ENCODE measurements at regions not wholly inside any gene's neighbourhood (a gene's known extent, or its start where the extent isn't known, plus 50 kb on each side); places are given as distances from the start of the nearest gene placed in this dataset.
"Not testable (repeated sequence)": the region's sequence is repeated elsewhere in the genome, so short reads cannot be mapped to it uniquely, and the experiment has no call there.

DNA sequence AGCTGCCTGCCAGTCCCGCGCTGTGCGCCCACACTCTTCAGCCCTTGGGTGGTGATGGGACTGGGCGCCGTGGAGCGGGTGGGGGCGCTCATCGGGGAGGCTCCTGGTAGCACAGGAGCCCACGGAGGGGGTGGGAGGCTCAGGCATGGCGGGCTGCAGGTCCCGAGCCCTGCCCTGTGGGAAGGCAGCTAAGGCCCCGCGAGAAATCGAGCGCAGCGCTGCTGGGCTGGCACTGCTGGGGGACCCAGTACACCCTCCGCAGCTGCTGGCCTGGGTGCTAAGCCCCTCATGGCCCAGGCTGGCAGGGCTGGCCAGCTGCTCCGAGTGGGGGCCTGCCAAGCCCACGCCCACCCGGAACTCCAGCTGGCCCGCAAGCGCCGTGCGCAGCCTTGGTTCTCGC, 403.7 kb upstream of the NUDT12 start:
- TF ChIP-seq, protein P1, sequence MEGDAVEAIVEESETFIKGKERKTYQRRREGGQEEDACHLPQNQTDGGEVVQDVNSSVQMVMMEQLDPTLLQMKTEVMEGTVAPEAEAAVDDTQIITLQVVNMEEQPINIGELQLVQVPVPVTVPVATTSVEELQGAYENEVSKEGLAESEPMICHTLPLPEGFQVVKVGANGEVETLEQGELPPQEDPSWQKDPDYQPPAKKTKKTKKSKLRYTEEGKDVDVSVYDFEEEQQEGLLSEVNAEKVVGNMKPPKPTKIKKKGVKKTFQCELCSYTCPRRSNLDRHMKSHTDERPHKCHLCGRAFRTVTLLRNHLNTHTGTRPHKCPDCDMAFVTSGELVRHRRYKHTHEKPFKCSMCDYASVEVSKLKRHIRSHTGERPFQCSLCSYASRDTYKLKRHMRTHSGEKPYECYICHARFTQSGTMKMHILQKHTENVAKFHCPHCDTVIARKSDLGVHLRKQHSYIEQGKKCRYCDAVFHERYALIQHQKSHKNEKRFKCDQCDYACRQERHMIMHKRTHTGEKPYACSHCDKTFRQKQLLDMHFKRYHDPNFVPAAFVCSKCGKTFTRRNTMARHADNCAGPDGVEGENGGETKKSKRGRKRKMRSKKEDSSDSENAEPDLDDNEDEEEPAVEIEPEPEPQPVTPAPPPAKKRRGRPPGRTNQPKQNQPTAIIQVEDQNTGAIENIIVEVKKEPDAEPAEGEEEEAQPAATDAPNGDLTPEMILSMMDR (IDR thresholded peaks at IDR 0.05) = not testable (repeated sequence)
- TF ChIP-seq POLR2AphosphoS5 (IDR thresholded peaks at IDR 0.05) = not testable (repeated sequence)
